H1 (cell line): ENCODE measurements at regions not wholly inside any gene's neighbourhood (a gene's known extent, or its start where the extent isn't known, plus 50 kb on each side); places are given as distances from the start of the nearest gene placed in this dataset.

Source experiments
- CTCF ChIA-PET: fragments of 300-600 bp; sonication (Branson Sonifier 250); formaldehyde crosslinking; loops from one replicate; lab custom pipeline; 2021; ENCODE audit not compliant: partially characterized antibody; lab: Charles Lee
- POLR2A ChIA-PET: fragments of 300-600 bp; sonication (Branson Sonifier 250); formaldehyde crosslinking; loops from one replicate; lab custom pipeline; 2021; ENCODE audit warnings: inconsistent platforms; ENCODE audit not compliant: partially characterized antibody; lab: Charles Lee
- DNase-seq, 2 experiments: peaks; one replicate each; pipeline versions ENCODE4 v3.0.0 to v3.0.0-alpha.2; 2010 to 2022; ENCODE audit warnings: low spot score in 2 of 2, low read depth in 1 of 2, mixed read lengths in 1 of 2
- FAIRE-seq: peaks from 2 replicates; lab custom pipeline; 2011; peaks lifted over from hg19 to GRCh38; lab: Jason Lieb, UNC
- H2AFZ ChIP-seq: 2 replicates; pipeline ENCODE4 v1.8.1; 2012; ENCODE audit warnings: low read length, inconsistent platforms
- H2AK5ac ChIP-seq: 2 replicates; pipeline ENCODE4 v1.6.1; 2013; ENCODE audit warnings: low read depth, low read length
- H2BK120ac ChIP-seq: replicated peaks from 2 replicates; pipeline ENCODE3; 2013; ENCODE audit warnings: low read depth, low read length, inconsistent platforms
- H2BK12ac ChIP-seq: 2 replicates; pipeline ENCODE4 v1.6.1; 2013; ENCODE audit warnings: low read depth, low read length
- H2BK15ac ChIP-seq: 2 replicates; pipeline ENCODE4 v1.6.1; 2013; ENCODE audit warnings: low read length
- H2BK20ac ChIP-seq: 2 replicates; pipeline ENCODE4 v1.6.1; 2013; ENCODE audit warnings: low read length
- H2BK5ac ChIP-seq: 2 replicates; pipeline ENCODE4 v1.6.1; 2013; ENCODE audit warnings: low read depth, low read length
- H3K14ac ChIP-seq: 2 replicates; pipeline ENCODE4 v1.6.1; 2013; ENCODE audit warnings: inconsistent platforms; ENCODE audit not compliant: insufficient read length
- H3K18ac ChIP-seq: 2 replicates; pipeline ENCODE4 v1.6.1; 2013; ENCODE audit warnings: low read length; ENCODE audit errors: extremely low read depth
- H3K23ac ChIP-seq: 2 replicates; pipeline ENCODE4 v1.6.1; 2013; ENCODE audit warnings: inconsistent platforms; ENCODE audit not compliant: insufficient read length
- H3K23me2 ChIP-seq: 2 replicates; pipeline ENCODE4 v1.6.1; 2013; ENCODE audit warnings: low read depth, low read length
- H3K27ac ChIP-seq: 2 replicates; pipeline ENCODE4 v1.6.1; 2011; ENCODE audit warnings: low read depth, low read length, inconsistent platforms
- H3K27me3 ChIP-seq, 4 experiments: replicated peaks in 1 of 4; 1 replicate in 1 of 4; 2 replicates in 3 of 4; pipeline versions ENCODE4 v1.6.1 to v1.8.1; 2011 to 2013; ENCODE audit warnings: low read length in 3 of 4, mild to moderate bottlenecking in 3 of 4, inconsistent platforms in 2 of 4, mixed read lengths in 2 of 4, moderate library complexity in 1 of 4; ENCODE audit not compliant: control insufficient read depth in 3 of 4, insufficient read depth in 3 of 4; ENCODE audit errors: extremely low read depth in 1 of 4
- H3K36me3 ChIP-seq, 4 experiments: 2 replicates each; pipeline versions ENCODE4 v1.6.1 to v1.8.1; 2011 to 2013; ENCODE audit warnings: mild to moderate bottlenecking in 4 of 4, low read length in 3 of 4, moderate library complexity in 2 of 4, control low read depth in 1 of 4, inconsistent platforms in 1 of 4; ENCODE audit not compliant: insufficient read depth in 4 of 4, control insufficient read depth in 2 of 4
- H3K4ac ChIP-seq: replicated peaks from 2 replicates; pipeline ENCODE3; 2013; ENCODE audit warnings: low read length, low read depth, mixed read lengths, inconsistent platforms; ENCODE audit not compliant: insufficient read length
- H3K4me1 ChIP-seq, 4 experiments: replicated peaks in 1 of 4; 1 replicate in 1 of 4; 2 replicates in 3 of 4; pipeline versions ENCODE4 v1.6.1 to v1.8.1; 2011 to 2013; ENCODE audit warnings: low read length in 3 of 4, inconsistent platforms in 2 of 4, mixed read lengths in 1 of 4; ENCODE audit not compliant: insufficient read depth in 4 of 4, control insufficient read depth in 3 of 4
- H3K4me2 ChIP-seq, 2 experiments: 2 replicates each; pipeline versions ENCODE4 v1.6.1 to v1.8.1; 2011 to 2013; ENCODE audit warnings: low read depth in 2 of 2, low read length in 2 of 2, control low read depth in 1 of 2, inconsistent platforms in 1 of 2, mild to moderate bottlenecking in 1 of 2; ENCODE audit not compliant: insufficient read depth in 1 of 2
- H3K4me3 ChIP-seq, 4 experiments: fragments of 200-600, 300-600 bp in 1 of 4; sonication (generic), shearing (Covaris generic), sonication (Bioruptor Twin) in 1 of 4; 2 replicates each; pipeline versions ENCODE4 v1.5.1 to v1.8.1; 2011 to 2016; ENCODE audit warnings: low read length in 4 of 4, low read depth in 3 of 4, control low read depth in 2 of 4, inconsistent platforms in 2 of 4, mild to moderate bottlenecking in 2 of 4, mixed read lengths in 1 of 4, moderate library complexity in 1 of 4; ENCODE audit not compliant: insufficient read depth in 2 of 4; ENCODE audit errors: extremely low read depth in 1 of 4
- H3K56ac ChIP-seq: replicated peaks from 2 replicates; pipeline ENCODE3; 2013; ENCODE audit warnings: low read depth, mild to moderate bottlenecking, mixed read lengths, low read length, inconsistent platforms; ENCODE audit not compliant: insufficient read length
- H3K79me1 ChIP-seq: 2 replicates; pipeline ENCODE4 v1.6.1; 2013; ENCODE audit warnings: low read depth, low read length, control low read depth
- H3K79me2 ChIP-seq, 2 experiments: 2 replicates each; pipeline versions ENCODE4 v1.6.1 to v1.8.1; 2012 to 2013; ENCODE audit warnings: low read length in 2 of 2, mild to moderate bottlenecking in 2 of 2, inconsistent platforms in 1 of 2; ENCODE audit not compliant: insufficient read depth in 2 of 2, control insufficient read depth in 1 of 2
- H3K9ac ChIP-seq, 4 experiments: replicated peaks in 1 of 4; 1 replicate in 1 of 4; 2 replicates in 3 of 4; pipeline versions ENCODE4 v1.6.1 to v1.8.1; 2011 to 2013; ENCODE audit warnings: low read depth in 3 of 4, low read length in 3 of 4, control low read depth in 2 of 4, mild to moderate bottlenecking in 2 of 4, moderate library complexity in 2 of 4, inconsistent platforms in 1 of 4; ENCODE audit errors: extremely low read depth in 1 of 4
- H3K9me3 ChIP-seq, 2 experiments: 2 replicates each; pipeline versions ENCODE4 v1.6.1 to v1.8.1; 2012 to 2013; ENCODE audit warnings: mild to moderate bottlenecking in 2 of 2, moderate library complexity in 2 of 2, control low read depth in 1 of 2, inconsistent platforms in 1 of 2, low read depth in 1 of 2, low read length in 1 of 2, mixed read lengths in 1 of 2; ENCODE audit not compliant: insufficient read depth in 2 of 2
- H4K20me1 ChIP-seq, 2 experiments: replicated peaks in 1 of 2; 2 replicates each; pipeline versions ENCODE3 to v1.8.1; 2011 to 2013; ENCODE audit warnings: inconsistent platforms in 2 of 2, low read length in 2 of 2, mild to moderate bottlenecking in 1 of 2; ENCODE audit not compliant: insufficient read depth in 2 of 2, control insufficient read depth in 1 of 2
- H4K5ac ChIP-seq: 2 replicates; pipeline ENCODE4 v1.6.1; 2013; ENCODE audit warnings: low read length, low read depth, mixed read lengths, inconsistent platforms; ENCODE audit not compliant: insufficient read length
- H4K8ac ChIP-seq: 2 replicates; pipeline ENCODE4 v1.8.0; 2013; ENCODE audit warnings: mild to moderate bottlenecking, moderate library complexity, low read length, inconsistent platforms; ENCODE audit not compliant: insufficient read depth; ENCODE audit errors: extremely low read depth
- H4K91ac ChIP-seq: replicated peaks from 2 replicates; pipeline ENCODE3; 2013; ENCODE audit warnings: low read length, mixed read lengths, inconsistent platforms; ENCODE audit not compliant: insufficient read length
- MAX ChIP-seq: IDR thresholded peaks from 2 replicates; pipeline ENCODE4 v1.6.1; 2012; ENCODE audit warnings: inconsistent platforms
- RAD21 ChIP-seq, 2 experiments: IDR thresholded peaks in 1 of 2; conservative IDR thresholded peaks in 1 of 2; 2 replicates each; pipeline ENCODE4 v1.6.1; 2011; ENCODE audit warnings: low read depth in 2 of 2, low read length in 2 of 2, improper control_type of control experiment in 1 of 2, inconsistent platforms in 1 of 2, mild to moderate bottlenecking in 1 of 2, moderate library complexity in 1 of 2
- WGBS, 2 experiments: shearing (Covaris generic) in 1 of 2; methylation state at CpG; one replicate each; pipeline versions ENCODE4 v1.1.6 to v1.1.7; 2013 to 2015; ENCODE audit warnings: low lambda C conversion rate in 2 of 2, mixed read lengths in 2 of 2, inconsistent platforms in 1 of 2, low coverage in 1 of 2, missing lambda C conversion rate in 1 of 2; ENCODE audit not compliant: insufficient replicate concordance in 2 of 2, insufficient coverage in 1 of 2, insufficient read length in 1 of 2; ENCODE audit errors: extremely low coverage in 1 of 2, missing lambda C conversion rate in 1 of 2; 5-methylcytosine and 5-hydroxymethylcytosine counted together
- TF ChIP-seq, protein P1 (sequence below), 3 experiments: IDR thresholded peaks; 1 replicate in 2 of 3; 2 replicates in 1 of 3; pipeline versions ENCODE4 v1.5.1 to v1.6.1; 2011; ENCODE audit warnings: low read length in 3 of 3, mild to moderate bottlenecking in 3 of 3, inconsistent platforms in 2 of 3, low read depth in 1 of 3, moderate library complexity in 1 of 3; ENCODE audit not compliant: insufficient read depth in 1 of 3; ENCODE audit errors: control extremely low read depth in 1 of 3

DNA sequence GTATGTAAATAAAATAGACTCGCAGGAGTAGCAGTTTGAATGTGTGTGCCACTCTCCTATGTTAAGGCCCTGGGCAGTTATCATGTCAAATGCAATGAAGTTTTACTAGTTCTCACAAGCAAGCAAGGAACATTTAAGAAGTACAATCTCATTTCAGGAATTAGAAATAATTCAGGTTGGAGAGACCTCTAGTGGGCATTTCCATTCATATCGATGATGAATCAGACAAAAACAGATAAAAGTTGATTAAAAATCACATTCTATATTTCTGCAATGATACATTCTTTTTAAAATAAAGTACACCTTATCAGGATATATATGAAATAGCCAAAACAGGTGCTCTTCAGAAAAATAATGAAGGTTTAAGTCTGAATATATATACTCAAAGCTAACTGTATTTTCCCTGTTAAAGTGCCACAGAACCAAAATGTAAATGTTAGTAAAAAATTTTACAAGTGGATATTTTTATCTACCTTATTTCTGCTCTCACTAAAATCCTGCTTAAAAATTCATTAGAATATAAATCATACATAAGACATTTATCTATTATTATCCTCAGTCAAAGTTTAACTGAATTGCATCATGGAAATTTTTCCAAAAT, 492.4 kb upstream of the FRG2C start:
- Histone ChIP-seq H3K79me1 (no peaks in the 10 kb centered on the region), H2BK20ac (no peak overlapping the region), H3K27ac (no peak overlapping the region), H3K4me3 (no peak overlapping the region), H4K5ac (no peak overlapping the region), H3K14ac (no peak overlapping the region), H3K23me2 (no peaks in the 10 kb centered on the region), H3K9ac (no peak overlapping the region), H3K23ac (no peak overlapping the region), H3K56ac (no peak overlapping the region), H3K4me2 (no peak overlapping the region), H3K79me2 (no peaks in the 10 kb centered on the region), H4K91ac (no peak overlapping the region), H2BK12ac (no peak overlapping the region), H2BK120ac (no peak overlapping the region), H2BK5ac (no peak overlapping the region), H3K4me1 (no peaks in the 10 kb centered on the region), H2BK15ac (no peak overlapping the region), H2AFZ (no peak overlapping the region), H3K18ac (no peak overlapping the region), H4K8ac (no peak overlapping the region), H2AK5ac (no peak overlapping the region), H4K20me1 (no peaks in the 10 kb centered on the region), H3K27me3 (no peaks in the 10 kb centered on the region), H3K4ac (no peak overlapping the region), H3K9me3 (no peaks in the 10 kb centered on the region), H3K36me3 (no peaks in the 10 kb centered on the region)
- WGBS, 2 experiments = 54% methylated on average over 2 of the region's 2 CpGs; no CpG with 5 or more reads in 1 of the 2 experiments
- ChIA-PET POLR2A (no interaction called here), CTCF (interaction anchor here (0.6 to 4.4 kb wide), 15 partner anchors 8 to 1117 kb away, joined by 3 to 20 read pairs (median 4); no protein-coding TSS in a partner anchor)
- TF ChIP-seq, protein P1, sequence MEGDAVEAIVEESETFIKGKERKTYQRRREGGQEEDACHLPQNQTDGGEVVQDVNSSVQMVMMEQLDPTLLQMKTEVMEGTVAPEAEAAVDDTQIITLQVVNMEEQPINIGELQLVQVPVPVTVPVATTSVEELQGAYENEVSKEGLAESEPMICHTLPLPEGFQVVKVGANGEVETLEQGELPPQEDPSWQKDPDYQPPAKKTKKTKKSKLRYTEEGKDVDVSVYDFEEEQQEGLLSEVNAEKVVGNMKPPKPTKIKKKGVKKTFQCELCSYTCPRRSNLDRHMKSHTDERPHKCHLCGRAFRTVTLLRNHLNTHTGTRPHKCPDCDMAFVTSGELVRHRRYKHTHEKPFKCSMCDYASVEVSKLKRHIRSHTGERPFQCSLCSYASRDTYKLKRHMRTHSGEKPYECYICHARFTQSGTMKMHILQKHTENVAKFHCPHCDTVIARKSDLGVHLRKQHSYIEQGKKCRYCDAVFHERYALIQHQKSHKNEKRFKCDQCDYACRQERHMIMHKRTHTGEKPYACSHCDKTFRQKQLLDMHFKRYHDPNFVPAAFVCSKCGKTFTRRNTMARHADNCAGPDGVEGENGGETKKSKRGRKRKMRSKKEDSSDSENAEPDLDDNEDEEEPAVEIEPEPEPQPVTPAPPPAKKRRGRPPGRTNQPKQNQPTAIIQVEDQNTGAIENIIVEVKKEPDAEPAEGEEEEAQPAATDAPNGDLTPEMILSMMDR (IDR thresholded peaks at IDR 0.05; ENCODE audit: control extremely low read depth in 1 of 3, insufficient read depth in 1 of 3, low read depth in 1 of 3, low read length in 3 of 3) = peak in 2 of 3 experiments; percentile 20 to 24; a peak in 2 of 4 replicates
- TF ChIP-seq MAX = no peak
- TF ChIP-seq RAD21 (IDR thresholded peaks at IDR 0.05 in 1 of 2, conservative IDR thresholded peaks at IDR 0.05 in 1 of 2; ENCODE audit: low read depth in 2 of 2, low read length in 2 of 2) = peak; percentile 53 to 67
- no peak for FAIRE-seq
- no peak for DNase-seq
